BLaER1 treated with 17β-estradiol and CSF1 and Interleukin-3, amounts not matched to agents 10 nM and 100 nM (cell line): ENCODE measurements at regions not wholly inside any gene's neighbourhood (a gene's known extent, or its start where the extent isn't known, plus 50 kb on each side); places are given as distances from the start of the nearest gene placed in this dataset.

ENCODE experiments used
- H3K27ac ChIP-seq, 11 experiments: shearing (Covaris generic); formaldehyde crosslinking; 2 replicates each; pipeline ENCODE4 v1.8.1; 2022
- H3K27me3 ChIP-seq, 11 experiments: shearing (Covaris generic); formaldehyde crosslinking; 2 replicates each; pipeline ENCODE4 v1.8.1; 2022
- H3K36me3 ChIP-seq, 11 experiments: shearing (Covaris generic); formaldehyde crosslinking; 2 replicates each; pipeline ENCODE4 v1.8.1; 2022
- H3K4me1 ChIP-seq, 10 experiments: shearing (Covaris generic); formaldehyde crosslinking; 2 replicates each; pipeline ENCODE4 v1.8.1; 2022
- H3K4me2 ChIP-seq, 11 experiments: shearing (Covaris generic); formaldehyde crosslinking; 2 replicates each; pipeline ENCODE4 v1.8.1; 2022
- H3K4me3 ChIP-seq, 10 experiments: shearing (Covaris generic); formaldehyde crosslinking; 2 replicates each; pipeline ENCODE4 v1.8.1; 2022
- H3K9ac ChIP-seq, 11 experiments: shearing (Covaris generic); formaldehyde crosslinking; 2 replicates each; pipeline ENCODE4 v1.8.1; 2022
- H3K9me3 ChIP-seq, 11 experiments: shearing (Covaris generic); formaldehyde crosslinking; replicated peaks in 1 of 11; 2 replicates each; pipeline ENCODE4 v1.8.1; 2022
- H4K20me1 ChIP-seq, 11 experiments: shearing (Covaris generic); formaldehyde crosslinking; 2 replicates each; pipeline ENCODE4 v1.8.1; 2022
- Cebpa-rat ChIP-seq, 11 experiments: shearing (Covaris generic); IDR thresholded peaks; 2 replicates each; pipeline ENCODE4 v1.8.1; 2022

DNA sequence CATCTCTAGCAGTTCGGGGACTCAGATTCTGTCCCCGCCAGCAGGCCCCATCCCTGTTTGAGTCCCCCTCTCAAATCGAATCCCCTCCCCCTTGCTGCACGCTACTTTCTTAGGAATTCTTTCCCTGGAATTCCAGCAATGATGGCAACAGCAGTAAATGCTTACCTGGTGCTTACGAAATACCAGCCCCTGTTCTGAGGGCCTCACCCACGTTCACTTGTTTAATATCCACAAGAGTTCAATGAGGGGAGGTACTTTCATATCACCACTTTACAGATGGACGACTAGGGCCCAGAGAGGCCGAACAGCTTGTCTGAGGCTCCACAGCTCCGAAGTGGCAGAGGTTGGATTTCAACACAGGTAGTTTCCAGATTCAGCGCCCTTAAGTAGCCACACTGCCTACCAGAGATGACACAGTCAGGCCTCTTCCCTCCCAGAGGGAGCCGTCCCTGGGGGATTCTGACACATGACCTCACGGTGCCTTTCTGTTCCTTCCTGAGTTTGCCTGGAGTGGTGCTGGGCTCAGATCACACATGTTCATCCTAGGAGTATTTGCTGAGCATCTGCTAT, 120.7 kb upstream of the GSE1 start:
- H4K20me1 ChIP-seq: peaks cover 0 to 14% (median 0%) of the 10 kb centered on the region in 11 experiments; a peak in 3 of 22 replicates
- H3K4me3 ChIP-seq: peak overlapping the region in 2 of 10 experiments; percentile 15 to 30; a peak in 3 of 20 replicates
- no peaks in the 10 kb centered on the region for H3K9me3 ChIP-seq
- H3K36me3 ChIP-seq: no peaks in the 10 kb centered on the region
- peaks cover 30 to 93% (median 79%) of the 10 kb centered on the region in 10 experiments for H3K4me1 ChIP-seq
- peaks cover 0 to 10% (median 0%) of the 10 kb centered on the region in 11 experiments; a peak in 1 of 22 replicates for H3K27me3 ChIP-seq
- peak in 1 of 11 experiments; percentile 9; a peak in 1 of 22 replicates for TF ChIP-seq Cebpa-rat (IDR thresholded peaks at IDR 0.05)
- H3K27ac ChIP-seq: peak overlapping the region in 7 of 11 experiments; percentile 38 to 73 (median 62); a peak in 14 of 22 replicates
- H3K4me2 ChIP-seq: peak overlapping the region; percentile 42 to 98 (median 94)
- H3K9ac ChIP-seq: peak overlapping the region in 8 of 11 experiments; percentile 16 to 70 (median 54); a peak in 14 of 22 replicates

DNA sequence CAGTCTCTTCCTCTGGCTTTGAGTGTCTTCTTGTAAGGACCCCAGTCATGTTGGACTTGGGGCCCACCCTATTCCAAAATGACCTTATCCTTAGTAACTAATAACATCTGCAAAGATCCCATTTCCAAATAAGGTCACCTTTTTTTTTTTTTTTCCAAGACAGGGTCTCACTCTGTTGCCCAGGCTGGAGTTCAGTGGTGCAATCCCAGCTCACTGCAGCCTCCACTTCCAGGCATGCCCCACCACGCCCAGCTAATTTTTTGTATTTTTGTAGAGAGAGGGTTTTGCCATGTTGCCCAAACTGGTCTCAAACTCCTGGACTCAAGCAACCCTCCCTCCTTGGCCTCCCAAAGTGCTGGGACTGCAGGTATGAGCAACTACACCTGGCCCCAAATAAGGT, 118.8 kb upstream of the GSE1 start:
- Histone ChIP-seq H4K20me1 (peaks cover 0 to 16% (median 0%) of the 10 kb centered on the region in 11 experiments; a peak in 5 of 22 replicates), H3K9me3 (no peaks in the 10 kb centered on the region), H3K4me3 (no peak overlapping the region), H3K36me3 (no peaks in the 10 kb centered on the region), H3K4me1 (peaks cover 29 to 93% (median 79%) of the 10 kb centered on the region in 10 experiments), H3K27ac (no peak overlapping the region), H3K27me3 (0 out of 22 replicates have a peak, but pooled peaks cover 0 to 10% (median 0%) of the 10 kb centered on the region in 11 experiments), H3K9ac (0 out of 22 replicates have a peak overlapping the region, but pooled peaks of 1 of the 11 experiments have one; percentile 10), H3K4me2 (no peak overlapping the region)
- no peak for TF ChIP-seq Cebpa-rat (IDR thresholded peaks at IDR 0.05)

DNA sequence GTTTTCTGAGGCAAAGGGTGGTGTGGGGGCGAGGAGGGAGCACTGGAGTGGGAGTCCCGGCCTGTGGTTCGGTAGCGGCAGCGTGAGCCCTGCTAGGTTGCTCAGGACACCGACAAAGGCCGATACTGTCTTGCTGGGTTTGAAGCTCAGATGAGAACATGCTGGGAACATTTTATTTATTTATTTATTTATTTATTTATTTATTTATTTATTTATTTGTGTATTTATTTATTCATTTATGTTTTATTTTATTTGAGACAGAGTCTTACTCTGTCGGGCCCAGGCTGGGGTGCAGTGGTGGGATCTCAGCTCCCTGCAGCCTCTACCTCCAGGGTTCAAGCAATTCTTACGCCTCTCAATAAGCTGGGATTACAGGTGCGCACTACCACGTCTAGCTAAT, 117.9 kb upstream of the GSE1 start:
- no peak for TF ChIP-seq Cebpa-rat (IDR thresholded peaks at IDR 0.05)
- H3K4me1 ChIP-seq: peaks cover 27 to 92% (median 78%) of the 10 kb centered on the region in 10 experiments
- H3K27me3 ChIP-seq: 0 out of 22 replicates have a peak, but pooled peaks cover 0 to 10% (median 0%) of the 10 kb centered on the region in 11 experiments
- no peak overlapping the region for H3K4me2 ChIP-seq
- no peak overlapping the region for H3K27ac ChIP-seq
- no peak overlapping the region for H3K4me3 ChIP-seq
- H3K9ac ChIP-seq: 0 out of 22 replicates have a peak overlapping the region, but pooled peaks of 1 of the 11 experiments have one; percentile 2
- H3K36me3 ChIP-seq: no peaks in the 10 kb centered on the region
- H3K9me3 ChIP-seq: no peaks in the 10 kb centered on the region
- peaks cover 0 to 16% (median 0%) of the 10 kb centered on the region in 11 experiments; a peak in 5 of 22 replicates for H4K20me1 ChIP-seq

DNA sequence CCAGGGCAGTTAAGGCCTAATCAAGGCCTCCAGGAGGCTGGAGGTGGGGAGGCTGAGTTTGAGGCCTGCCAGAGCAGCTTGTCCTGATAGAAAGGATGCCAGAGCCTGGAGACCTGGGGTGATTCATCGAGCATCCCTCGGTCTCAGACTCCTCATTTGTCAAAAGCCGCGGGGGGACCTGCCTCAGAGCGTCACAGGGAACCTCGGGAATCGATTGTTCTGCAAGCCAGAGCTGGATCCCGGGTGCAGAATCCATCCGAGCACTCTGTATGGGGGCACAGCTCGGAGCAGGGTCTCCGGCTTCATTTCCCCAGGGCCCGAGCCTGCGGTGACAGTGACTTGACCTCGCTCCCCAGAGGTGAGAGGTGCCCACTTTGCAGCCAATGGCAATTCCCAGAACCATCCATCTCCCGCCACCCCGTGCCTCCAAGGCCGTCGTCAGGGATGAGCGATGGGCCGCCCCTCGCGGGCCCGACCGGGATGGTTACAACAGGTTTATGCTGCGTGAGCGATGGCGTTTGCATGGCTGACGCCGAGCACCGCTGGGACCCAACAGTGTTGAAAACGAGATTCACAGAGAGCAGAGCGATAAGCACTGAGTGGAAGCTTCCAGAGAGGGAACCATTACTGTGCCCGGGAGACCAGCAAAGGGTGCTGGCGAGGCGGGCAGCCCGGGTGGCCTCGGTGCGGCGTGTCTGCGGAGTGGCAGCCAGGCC, 117.1 kb upstream of the GSE1 start:
- Histone ChIP-seq H3K4me2 (peak overlapping the region in 5 of 11 experiments; percentile 6 to 86 (median 79); a peak in 5 of 22 replicates), H3K36me3 (no peaks in the 10 kb centered on the region), H3K27me3 (0 out of 22 replicates have a peak, but pooled peaks cover 0 to 10% (median 0%) of the 10 kb centered on the region in 11 experiments), H3K4me3 (no peak overlapping the region), H3K9ac (no peak overlapping the region), H3K4me1 (peaks cover 34 to 92% (median 78%) of the 10 kb centered on the region in 10 experiments), H3K27ac (0 out of 22 replicates have a peak overlapping the region, but pooled peaks of 1 of the 11 experiments have one; percentile 31), H3K9me3 (no peaks in the 10 kb centered on the region), H4K20me1 (peaks cover 0 to 16% (median 0%) of the 10 kb centered on the region in 11 experiments; a peak in 4 of 22 replicates)
- no peak for TF ChIP-seq Cebpa-rat (IDR thresholded peaks at IDR 0.05)

DNA sequence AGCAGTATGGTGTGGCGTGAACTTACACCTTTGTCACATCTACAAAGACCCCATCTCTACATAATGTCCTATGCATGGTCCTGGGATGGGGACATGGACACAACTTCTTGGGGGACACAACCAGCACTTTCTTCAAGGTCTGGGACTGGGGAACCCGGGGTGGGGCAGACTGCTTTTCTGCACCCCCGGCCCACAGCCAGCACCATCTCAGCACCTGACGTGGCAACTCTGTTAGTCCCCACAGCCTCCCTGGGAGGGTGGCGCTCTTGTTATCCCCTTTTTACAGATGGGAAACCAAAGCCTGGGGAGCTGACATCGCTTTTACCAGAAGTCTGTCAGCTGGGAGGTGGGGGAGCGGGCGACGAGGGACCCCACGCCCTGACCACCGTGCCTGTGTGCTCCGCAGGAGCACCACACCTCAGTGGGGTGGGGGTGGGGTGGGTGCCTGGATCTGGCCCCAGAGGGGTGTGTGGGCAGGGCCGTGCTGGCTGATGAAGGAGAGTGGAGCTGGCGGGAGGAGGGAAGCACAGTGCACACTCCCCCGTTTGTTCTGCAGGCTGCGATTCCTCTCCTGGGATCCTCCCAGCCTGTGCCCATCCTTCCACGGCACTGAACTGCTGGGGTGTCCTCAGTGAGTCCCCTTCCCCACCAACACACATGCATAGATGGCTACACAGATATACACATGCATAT, 115.4 kb upstream of the GSE1 start:
- Histone ChIP-seq H3K9ac (peak overlapping the region in 2 of 11 experiments; percentile 10 to 15; a peak in 2 of 22 replicates), H3K27me3 (no peaks in the 10 kb centered on the region), H3K4me2 (peak overlapping the region in 10 of 11 experiments; percentile 25 to 86 (median 76); a peak in 18 of 22 replicates), H4K20me1 (peaks cover 0 to 16% (median 0%) of the 10 kb centered on the region in 11 experiments; a peak in 4 of 22 replicates), H3K27ac (peak overlapping the region in 2 of 11 experiments; percentile 25 to 69; a peak in 3 of 22 replicates), H3K9me3 (no peaks in the 10 kb centered on the region), H3K36me3 (no peaks in the 10 kb centered on the region), H3K4me1 (peaks cover 18 to 92% (median 68%) of the 10 kb centered on the region in 10 experiments; a peak in 19 of 20 replicates), H3K4me3 (no peak overlapping the region)
- TF ChIP-seq Cebpa-rat (IDR thresholded peaks at IDR 0.05): no peak

DNA sequence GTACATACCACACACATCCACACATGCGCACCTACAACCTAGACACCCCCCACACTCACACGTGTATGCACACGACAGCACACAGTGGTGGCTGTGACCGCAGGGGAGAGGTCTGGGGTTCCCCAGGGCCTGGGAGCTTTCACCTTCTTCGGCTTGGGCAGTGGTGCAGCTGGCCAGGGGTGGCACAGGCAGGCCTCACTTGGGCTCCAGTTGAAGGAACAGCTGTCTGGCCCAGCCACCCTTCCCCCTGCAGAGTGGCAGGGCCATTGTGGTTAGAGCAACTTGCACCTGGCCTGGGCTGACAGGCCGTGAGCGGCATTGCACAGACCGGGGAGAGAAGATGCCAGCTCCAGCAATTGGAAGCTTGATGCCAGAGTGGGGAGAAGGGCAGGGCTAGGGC, 114.5 kb upstream of the GSE1 start:
- TF ChIP-seq Cebpa-rat (IDR thresholded peaks at IDR 0.05): no peak
- no peaks in the 10 kb centered on the region for H3K27me3 ChIP-seq
- H3K4me2 ChIP-seq: peak overlapping the region; percentile 25 to 86 (median 74); a peak in 21 of 22 replicates
- H3K36me3 ChIP-seq: no peaks in the 10 kb centered on the region
- H3K9me3 ChIP-seq: no peaks in the 10 kb centered on the region
- H3K4me1 ChIP-seq: peaks cover 17 to 91% (median 62%) of the 10 kb centered on the region in 10 experiments; a peak in 19 of 20 replicates
- H3K27ac ChIP-seq: peak overlapping the region in 6 of 11 experiments; percentile 31 to 69 (median 60); a peak in 7 of 22 replicates
- H4K20me1 ChIP-seq: peaks cover 0 to 16% (median 0%) of the 10 kb centered on the region in 11 experiments; a peak in 4 of 22 replicates
- peak overlapping the region in 3 of 11 experiments; percentile 36 to 50 (median 42); a peak in 2 of 22 replicates for H3K9ac ChIP-seq
- no peak overlapping the region for H3K4me3 ChIP-seq

DNA sequence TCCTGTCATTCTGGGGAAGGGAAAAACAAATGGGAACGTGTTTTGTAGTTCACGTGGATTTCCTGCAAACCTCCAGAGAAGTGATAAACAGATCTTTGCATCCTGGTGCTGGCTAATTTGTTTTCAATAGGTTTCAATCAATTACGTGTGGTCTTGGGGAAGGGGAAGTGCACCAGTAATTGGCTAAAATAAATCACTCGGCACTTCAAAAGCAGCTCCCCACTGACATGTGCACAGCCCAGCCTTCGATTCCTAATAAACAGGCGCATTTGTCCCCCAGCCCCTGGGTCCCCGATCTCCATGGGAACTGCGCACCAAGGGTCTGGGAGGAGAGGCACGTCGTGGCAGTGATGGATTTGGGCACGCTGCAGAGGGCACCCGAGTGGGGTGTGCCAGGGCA, 112.9 kb upstream of the GSE1 start:
- peaks cover 18 to 96% (median 72%) of the 10 kb centered on the region in 10 experiments; a peak in 19 of 20 replicates for H3K4me1 ChIP-seq
- peak overlapping the region in 10 of 11 experiments; percentile 7 to 86 (median 66); a peak in 16 of 22 replicates for H3K4me2 ChIP-seq
- no peak overlapping the region for H3K9ac ChIP-seq
- TF ChIP-seq Cebpa-rat (IDR thresholded peaks at IDR 0.05): no peak; a peak in 1 of 22 replicates
- H3K4me3 ChIP-seq: no peak overlapping the region
- H3K27me3 ChIP-seq: no peaks in the 10 kb centered on the region
- peaks cover 0 to 16% (median 0%) of the 10 kb centered on the region in 11 experiments; a peak in 4 of 22 replicates for H4K20me1 ChIP-seq
- no peaks in the 10 kb centered on the region for H3K36me3 ChIP-seq
- no peaks in the 10 kb centered on the region for H3K9me3 ChIP-seq
- peak overlapping the region in 2 of 11 experiments; percentile 28 to 69; a peak in 2 of 22 replicates for H3K27ac ChIP-seq

DNA sequence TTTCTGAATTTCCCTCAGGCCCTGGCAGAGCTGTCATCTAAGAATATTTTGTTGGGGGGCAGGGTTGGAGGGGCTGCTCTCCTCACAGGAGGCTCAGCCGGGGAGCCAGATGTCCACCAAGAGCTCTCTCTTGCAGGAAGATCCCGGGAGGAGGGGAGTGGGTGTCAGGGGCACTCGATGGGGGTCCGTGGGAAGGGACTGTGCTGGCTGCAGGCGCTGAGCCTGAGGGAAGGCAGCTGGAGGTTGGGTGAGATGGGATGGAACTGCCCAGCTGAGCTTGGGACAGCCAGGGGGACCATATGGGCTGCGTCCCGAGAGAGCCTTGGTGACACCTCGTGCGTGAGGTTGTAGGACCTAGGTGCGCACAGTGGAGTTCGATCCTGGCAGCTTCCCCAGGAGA, 111.2 kb upstream of the GSE1 start:
- Histone ChIP-seq H3K27ac (no peak overlapping the region), H3K36me3 (no peaks in the 10 kb centered on the region), H4K20me1 (peaks cover 0 to 12% (median 0%) of the 10 kb centered on the region in 11 experiments; a peak in 4 of 22 replicates), H3K4me1 (peaks cover 18 to 98% (median 74%) of the 10 kb centered on the region in 10 experiments; a peak in 19 of 20 replicates), H3K9ac (0 out of 22 replicates have a peak overlapping the region, but pooled peaks of 1 of the 11 experiments have one; percentile 5), H3K9me3 (no peaks in the 10 kb centered on the region), H3K27me3 (peaks cover 0 to 1% (median 0%) of the 10 kb centered on the region in 11 experiments; a peak in 1 of 22 replicates), H3K4me2 (peak overlapping the region in 4 of 11 experiments; percentile 7 to 69 (median 38); a peak in 3 of 22 replicates), H3K4me3 (no peak overlapping the region)
- TF ChIP-seq Cebpa-rat (IDR thresholded peaks at IDR 0.05): no peak
